Superior temporal gyrus (tissue), 1 donor: ENCODE measurements at regions not wholly inside any gene's neighbourhood (a gene's known extent, or its start where the extent isn't known, plus 50 kb on each side); places are given as distances from the start of the nearest gene placed in this dataset.

Experiments used
- DNase-seq: peaks from one replicate; pipeline ENCODE4 v3.0.0-alpha.2; 2016; ENCODE audit errors: extremely low spot score

DNA sequence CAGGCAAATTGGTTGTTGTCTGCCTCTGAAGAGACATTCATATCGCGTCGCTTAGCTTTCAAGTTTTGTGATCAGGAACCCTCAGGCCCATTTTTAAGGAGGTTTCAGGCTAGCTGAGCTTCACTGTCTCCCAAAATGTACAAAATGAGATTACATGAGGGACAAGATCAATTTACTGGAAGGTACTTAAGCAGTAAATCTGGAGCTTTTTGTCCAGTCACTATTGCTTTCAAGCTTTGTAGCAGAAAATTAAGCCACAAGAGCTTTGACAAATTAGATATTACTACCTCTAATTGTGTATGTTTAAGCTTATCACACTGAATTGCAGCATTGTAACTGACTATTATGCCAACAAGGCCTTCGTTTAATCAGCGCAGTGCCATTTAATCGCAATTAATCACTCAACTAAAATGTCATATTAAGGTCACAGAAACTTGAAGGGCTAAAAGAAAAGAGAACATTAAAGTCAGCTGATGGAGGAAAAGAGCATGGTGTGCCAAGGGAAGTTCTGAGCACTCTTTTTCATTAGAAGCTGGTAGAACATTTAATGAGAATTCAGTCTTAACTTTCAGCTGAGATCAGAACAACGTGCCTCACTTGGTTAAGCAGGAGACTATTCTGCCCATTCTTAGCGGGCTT is 353.0 kb downstream of the FBXO8 start:
- DNase-seq = no peak

GRCh38 chr4:173929921-173930320 is 353.5 kb downstream of the FBXO8 start:
- DNase-seq = no peak

DNA sequence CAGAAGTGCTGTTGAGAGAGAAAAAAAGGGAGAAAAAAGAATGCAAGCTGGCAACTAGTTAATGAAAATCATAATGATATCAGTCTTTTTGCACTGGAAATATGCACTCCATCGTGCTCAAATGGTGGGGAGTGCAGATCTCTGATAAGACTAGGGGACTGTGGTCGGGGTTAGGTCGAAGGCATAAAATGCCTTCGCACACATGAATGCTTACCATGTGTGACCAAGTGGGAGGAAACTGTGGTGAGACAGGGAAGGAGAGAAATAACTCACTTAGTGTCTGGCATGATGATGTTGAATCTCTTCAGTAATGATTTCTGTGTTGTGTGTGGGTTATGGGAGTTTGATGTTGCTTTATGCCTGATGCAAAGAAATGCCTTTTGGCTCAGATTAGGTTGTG is 358.9 kb downstream of the FBXO8 start:
- no peak for DNase-seq

DNA sequence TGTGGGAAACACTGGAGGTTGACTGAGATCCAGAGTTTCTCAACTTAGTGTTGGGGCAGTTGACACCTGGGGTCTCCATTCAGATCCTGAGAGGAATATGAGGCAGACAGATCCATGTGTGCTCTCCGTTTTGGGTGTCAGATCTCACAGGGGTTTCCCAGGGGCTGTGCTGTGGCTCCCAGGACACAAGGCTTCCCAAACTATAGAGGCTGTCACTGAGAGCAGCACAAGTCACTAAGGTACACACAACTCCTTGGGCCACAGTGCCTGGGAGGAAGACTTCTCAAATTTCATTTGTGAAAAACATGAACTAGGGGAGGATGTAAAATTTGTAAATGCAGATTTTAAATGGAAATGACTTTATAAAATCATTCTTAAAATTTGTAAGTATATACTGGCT is 363.6 kb downstream of the FBXO8 start:
- no peak for DNase-seq

DNA sequence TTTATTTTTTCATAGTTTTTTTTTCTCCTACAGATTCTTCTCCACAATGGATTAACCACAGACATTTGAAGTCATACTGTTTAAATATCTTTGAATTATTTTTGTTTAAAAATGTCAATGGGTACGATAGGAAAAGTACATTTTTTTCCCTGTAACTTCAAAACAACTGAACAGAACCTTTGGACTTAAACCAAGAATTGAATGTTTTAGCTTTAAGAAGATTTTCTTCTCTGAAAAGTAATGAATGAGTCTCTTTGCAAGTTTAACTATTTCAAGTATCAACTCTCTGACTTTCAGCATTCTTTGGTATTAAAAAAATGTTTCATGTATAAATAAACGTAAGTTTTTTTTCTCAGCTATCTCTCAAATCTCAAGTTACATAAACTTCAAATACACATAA is 364.3 kb downstream of the FBXO8 start:
- DNase-seq = no peak

GRCh38 chr4:173917255-173917960 is 366.1 kb downstream of the FBXO8 start:
- DNase-seq = no peak

DNA sequence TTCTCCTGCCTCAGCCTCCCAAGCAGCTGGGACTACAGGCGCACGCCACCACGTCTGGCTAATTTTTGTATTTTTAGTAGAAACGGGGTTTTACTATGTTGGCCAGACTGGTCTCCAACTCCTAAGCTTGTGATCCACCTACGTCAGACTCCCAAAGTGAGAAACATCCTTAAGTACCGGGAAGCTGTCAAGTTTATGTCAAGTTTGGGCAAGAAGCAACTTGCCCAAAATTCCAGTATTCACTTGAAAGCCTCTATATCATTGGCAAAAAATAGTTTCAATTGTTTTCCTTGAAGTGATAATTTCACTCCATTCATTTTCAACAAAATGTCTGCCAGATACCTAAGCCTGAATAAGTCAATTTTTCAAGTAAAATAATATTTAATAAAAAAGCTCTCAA is 370.0 kb downstream of the FBXO8 start:
- no peak for DNase-seq

DNA sequence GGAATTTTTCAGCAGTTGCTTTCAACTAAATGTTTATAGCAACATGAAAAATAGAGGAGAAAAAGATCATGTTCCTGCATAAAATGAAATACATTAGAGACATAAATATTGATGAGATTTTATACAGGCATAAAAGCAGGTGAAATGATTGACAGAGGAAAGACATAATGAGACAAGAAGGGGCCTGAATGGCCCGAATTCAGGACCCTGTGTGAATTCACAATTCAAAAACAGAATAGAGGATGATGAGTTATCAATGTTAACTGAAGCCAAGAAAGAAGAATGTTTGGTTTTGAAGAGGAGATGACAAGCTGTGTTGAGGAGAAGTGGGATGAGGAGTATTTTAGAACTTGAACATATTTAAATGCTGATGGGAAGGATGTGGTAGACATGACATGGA is 371.1 kb downstream of the FBXO8 start:
- DNase-seq = no peak

DNA sequence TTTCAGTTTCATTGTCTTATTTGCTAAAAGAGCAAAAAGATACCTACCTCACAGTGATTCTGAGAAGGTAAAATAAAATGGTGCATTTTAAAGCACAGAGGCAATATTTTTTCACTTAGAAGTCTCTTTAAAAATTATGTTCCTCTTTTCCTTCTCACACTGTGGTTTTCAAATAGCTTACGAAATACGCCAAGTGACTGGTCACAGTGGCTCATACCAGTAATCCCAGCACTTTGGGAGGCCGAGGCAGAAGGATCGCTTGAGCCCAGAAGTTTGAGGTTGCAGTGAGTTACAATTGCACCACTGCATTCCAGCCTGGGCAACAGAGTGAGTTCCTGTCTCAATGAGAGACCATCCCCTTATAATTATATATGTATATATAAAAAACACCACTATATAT is 372.6 kb downstream of the FBXO8 start:
- no peak for DNase-seq

DNA sequence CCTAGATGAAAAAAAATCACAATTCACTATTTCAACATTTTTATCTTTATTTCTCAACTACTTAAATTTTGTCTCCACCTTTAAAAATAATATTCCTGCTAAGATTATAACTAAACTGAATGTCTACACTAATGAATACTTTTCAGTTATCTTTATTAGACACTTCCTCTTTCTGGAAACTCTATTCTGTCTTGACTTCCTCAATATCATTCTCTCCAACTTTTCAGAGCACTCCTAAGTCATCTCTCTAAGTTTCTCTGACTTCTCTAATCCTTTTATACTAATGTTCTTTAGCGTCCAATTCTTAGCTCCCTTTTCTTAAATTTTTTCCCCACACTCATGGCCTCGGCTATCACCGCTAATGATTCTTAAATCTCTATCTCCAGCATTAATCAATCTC is 374.2 kb downstream of the FBXO8 start:
- DNase-seq = no peak

DNA sequence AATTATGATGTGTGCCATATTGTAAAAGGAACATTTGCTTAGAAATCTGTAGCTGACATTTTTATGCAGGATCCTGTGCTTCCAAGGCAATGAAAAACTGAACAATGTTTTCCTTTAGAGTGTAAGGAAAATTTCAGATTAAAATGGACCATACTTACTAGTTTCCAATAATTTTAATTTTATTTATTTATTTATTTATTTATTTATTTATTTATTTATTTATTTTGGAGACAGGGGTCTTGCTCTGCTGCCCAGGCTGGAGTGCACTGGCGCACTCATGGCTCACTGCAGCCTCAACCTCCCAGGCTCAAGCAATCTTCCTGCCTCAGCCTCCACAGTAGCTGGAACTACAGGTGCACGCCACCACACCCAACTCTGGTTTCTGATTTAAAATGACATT is 369.8 kb upstream of the HAND2 start:
- DNase-seq = no peak

- DNase-seq = no peak
Measured at GRCh38 chr4:173891072-173891471, 361.0 kb upstream of the HAND2 start.

DNA sequence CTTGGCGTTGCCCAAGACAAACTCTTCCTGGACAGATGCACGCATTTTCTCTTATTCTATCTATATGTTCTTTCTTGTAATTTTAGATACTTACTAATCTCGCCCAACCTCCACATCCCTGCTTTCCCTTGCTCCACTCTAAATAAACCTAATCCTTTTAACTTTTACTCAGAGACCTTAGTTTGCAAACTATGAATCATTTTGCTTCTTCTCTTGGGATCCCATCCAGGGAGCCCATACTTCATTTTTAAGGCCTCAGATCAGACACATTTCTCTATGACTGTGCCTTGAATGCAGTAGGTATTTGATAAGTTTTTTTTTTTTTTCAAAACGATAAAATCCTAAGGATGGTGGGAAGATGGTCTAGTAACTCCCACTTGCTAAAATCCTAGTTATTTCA is 353.8 kb upstream of the HAND2 start:
- no peak for DNase-seq

- no peak for DNase-seq
Measured at GRCh38 chr4:173880897-173881296, 350.9 kb upstream of the HAND2 start.

DNA sequence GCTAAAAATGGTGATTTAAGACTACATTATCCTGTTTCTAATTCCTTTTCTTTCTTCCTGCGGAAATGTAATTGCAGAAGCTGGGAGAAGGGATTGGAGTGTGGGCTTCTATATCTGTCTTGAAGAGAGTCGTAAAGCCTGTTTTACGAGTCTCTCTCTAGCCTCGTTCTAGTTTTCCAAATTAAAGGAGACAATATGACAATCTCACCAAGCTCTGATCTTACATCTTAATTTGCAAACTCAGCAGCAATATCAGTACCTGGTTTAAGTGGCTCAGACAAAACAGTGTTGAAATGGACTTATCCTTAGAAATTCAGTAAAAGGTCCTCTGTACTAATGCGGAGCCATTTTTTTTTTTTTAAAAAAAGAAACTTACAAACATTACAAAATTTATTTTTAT is 349.5 kb upstream of the HAND2 start:
- DNase-seq = no peak

DNA sequence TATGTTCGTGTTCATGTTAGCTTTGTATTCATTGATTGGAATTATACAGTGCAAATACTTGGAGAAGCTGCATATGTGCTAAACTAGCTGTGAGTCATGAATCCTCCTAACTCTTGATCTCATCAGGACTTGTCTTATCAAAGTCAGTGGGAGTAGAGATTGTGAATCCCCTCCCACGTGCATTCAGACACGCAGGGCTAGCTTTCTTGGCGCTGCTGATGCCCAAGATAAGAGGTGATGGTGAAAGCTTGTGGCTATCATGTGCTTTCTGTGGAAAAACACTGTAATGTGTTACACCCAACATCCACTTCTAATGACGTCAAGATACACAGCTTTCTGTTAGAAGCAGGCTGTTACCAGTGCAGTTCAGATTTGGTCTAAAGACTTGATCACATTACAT is 348.7 kb upstream of the HAND2 start:
- no peak for DNase-seq

DNA sequence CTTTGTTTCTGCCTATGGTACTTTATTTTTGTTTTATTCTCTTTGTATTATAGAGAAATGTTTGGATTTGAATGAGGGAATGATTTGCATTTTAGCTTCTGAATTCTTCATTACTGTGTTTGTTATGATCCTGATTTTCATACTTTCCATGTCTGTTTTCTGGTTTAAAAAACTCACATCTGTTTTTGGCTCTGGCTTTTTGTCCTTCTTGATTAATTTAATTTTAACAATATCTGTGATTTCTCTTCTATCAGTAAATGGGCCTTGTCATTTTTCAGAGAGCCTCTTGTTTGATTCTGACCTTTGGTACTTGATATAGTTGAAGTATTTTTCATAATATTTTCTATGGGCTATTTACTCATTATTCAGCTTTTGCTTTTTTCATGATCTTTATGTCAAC is 341.6 kb upstream of the HAND2 start:
- no peak for DNase-seq

DNA sequence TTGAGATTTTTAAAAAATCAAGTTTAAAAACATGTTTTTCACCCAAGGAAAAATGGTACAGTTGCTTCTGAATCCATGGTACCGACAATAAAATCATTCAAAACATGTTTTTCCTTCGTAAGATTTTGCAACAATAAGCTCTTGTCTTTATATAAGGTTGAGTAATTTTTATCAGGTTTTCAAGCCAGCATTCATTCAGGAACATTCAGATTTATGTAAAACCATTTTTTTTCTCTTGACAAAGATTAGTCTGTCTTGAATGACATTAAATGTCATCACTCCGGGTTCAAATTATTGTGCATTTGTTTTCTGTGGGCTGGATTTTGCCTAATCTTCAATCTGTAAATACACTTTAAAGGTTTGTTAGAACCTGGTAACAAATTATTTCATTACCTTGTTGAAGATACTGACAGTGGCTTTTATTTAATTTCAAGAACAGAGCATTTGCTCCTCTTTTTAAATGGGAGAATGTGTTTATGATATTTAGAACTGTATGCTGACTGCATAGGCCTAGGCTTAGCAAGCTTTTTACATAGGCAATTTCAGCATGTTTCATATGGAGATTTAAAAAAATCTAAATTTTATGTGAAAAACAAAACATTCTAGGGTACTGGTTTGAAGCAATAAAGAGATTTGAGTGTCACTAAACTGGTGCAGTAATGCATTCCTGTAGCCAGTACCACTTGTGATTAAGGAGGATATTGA is 336.4 kb upstream of the HAND2 start:
- DNase-seq = no peak

GRCh38 chr4:173862754-173863153 is 332.7 kb upstream of the HAND2 start:
- DNase-seq = no peak

DNA sequence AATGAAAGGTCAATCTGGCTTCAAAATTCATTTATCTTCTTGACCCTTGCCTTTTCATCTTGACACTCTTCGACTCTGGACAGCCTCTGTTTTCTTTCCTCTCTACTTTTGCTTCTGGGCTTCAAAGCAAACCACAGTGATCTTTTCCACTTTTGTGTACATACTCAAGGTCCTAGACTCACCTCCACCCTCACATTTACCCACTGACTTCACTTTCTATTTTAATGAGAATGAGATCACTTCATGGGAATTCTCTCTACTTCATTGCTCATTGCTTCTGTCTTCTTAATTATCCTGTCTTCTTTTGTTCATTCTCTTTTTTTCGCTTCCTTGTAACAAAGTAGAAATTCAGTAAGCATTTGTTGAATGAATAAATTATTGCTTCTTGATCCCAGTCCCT is 330.1 kb upstream of the HAND2 start:
- DNase-seq = no peak

GRCh38 chr4:173859091-173859713 is 329.2 kb upstream of the HAND2 start:
- no peak for DNase-seq

GRCh38 chr4:173858471-173858870 is 328.4 kb upstream of the HAND2 start:
- no peak for DNase-seq

GRCh38 chr4:173857828-173858227 is 327.8 kb upstream of the HAND2 start:
- no peak for DNase-seq
